ENCODE measurements at regions not wholly inside any gene's neighbourhood (a gene's known extent, or its start where the extent isn't known, plus 50 kb on each side); places are given as distances from the start of the nearest gene placed in this dataset.

- 45 to 53% methylated on average over 3 of the region's 3 CpGs for WGBS, 2 donors
- no peak overlapping the region for H3K27ac ChIP-seq (ENCODE audit: low read depth in 1 of 2, low read length in 1 of 2)
- ATAC-seq (ENCODE audit: insufficient read depth, low FRiP score) = no peak
These were observed 118.4 kb upstream of the IRX5 start for GRCh38 chr16:54812229-54812628.

DNA sequence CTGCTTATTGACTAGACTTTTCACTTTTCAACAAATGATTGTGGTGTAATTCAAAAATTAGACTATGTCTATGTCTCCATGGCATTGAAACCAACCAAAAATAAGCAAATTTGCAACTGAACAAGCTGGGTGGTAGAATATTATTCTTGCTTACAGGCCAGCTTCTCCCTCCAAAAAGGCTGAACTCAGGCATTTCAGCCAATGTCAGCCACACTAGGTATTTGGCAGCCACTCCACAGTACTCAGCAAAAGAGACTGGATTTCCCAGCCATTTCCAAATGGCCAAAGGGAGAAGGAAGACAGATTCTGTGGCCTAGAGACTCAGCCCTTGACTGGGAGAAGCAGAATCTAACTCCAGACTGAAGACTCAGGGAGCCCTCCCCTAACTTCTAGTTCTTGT lies 121.8 kb upstream of the IRX5 start:
- TF ChIP-seq, protein P1, sequence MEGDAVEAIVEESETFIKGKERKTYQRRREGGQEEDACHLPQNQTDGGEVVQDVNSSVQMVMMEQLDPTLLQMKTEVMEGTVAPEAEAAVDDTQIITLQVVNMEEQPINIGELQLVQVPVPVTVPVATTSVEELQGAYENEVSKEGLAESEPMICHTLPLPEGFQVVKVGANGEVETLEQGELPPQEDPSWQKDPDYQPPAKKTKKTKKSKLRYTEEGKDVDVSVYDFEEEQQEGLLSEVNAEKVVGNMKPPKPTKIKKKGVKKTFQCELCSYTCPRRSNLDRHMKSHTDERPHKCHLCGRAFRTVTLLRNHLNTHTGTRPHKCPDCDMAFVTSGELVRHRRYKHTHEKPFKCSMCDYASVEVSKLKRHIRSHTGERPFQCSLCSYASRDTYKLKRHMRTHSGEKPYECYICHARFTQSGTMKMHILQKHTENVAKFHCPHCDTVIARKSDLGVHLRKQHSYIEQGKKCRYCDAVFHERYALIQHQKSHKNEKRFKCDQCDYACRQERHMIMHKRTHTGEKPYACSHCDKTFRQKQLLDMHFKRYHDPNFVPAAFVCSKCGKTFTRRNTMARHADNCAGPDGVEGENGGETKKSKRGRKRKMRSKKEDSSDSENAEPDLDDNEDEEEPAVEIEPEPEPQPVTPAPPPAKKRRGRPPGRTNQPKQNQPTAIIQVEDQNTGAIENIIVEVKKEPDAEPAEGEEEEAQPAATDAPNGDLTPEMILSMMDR (IDR thresholded peaks at IDR 0.05; ENCODE audit: control extremely low read depth, extremely low read depth) = no peak
- peaks cover 0 to 9% (median 0%) of the 10 kb centered on the region in 3 donors for H3K27me3 ChIP-seq (ENCODE audit: control insufficient read depth in 3 of 3, insufficient read depth in 3 of 3, low read length in 2 of 3)
- H3K4me3 ChIP-seq = no peak overlapping the region
- peak in 2 of 3 donors; percentile 40 to 59 for DNase-seq
- no peaks in the 10 kb centered on the region for H3K9me3 ChIP-seq (ENCODE audit: control insufficient read depth in 4 of 4, insufficient read depth in 3 of 4, low read length in 3 of 4)
- no peaks in the 10 kb centered on the region for H3K36me3 ChIP-seq (ENCODE audit: control insufficient read depth in 4 of 4, insufficient read depth in 4 of 4, low read length in 4 of 4)
- no peak overlapping the region for H3K27ac ChIP-seq (ENCODE audit: low read depth in 1 of 2, low read length in 1 of 2)
- H3K4me1 ChIP-seq (ENCODE audit: control insufficient read depth in 5 of 5, insufficient read depth in 5 of 5, low read length in 5 of 5) = no peaks in the 10 kb centered on the region
- ATAC-seq (ENCODE audit: insufficient read depth, low FRiP score) = no peak
- H3K9ac ChIP-seq (ENCODE audit: insufficient read depth in 1 of 2, low read length in 2 of 2) = no peak overlapping the region

More at GRCh38 chr16:54812229-54812628, 118.4 kb upstream of the IRX5 start:
- Histone ChIP-seq H3K4me3 (no peak overlapping the region), H3K9me3 (ENCODE audit: control insufficient read depth in 4 of 4, insufficient read depth in 3 of 4, low read length in 3 of 4) (no peaks in the 10 kb centered on the region), H3K36me3 (ENCODE audit: control insufficient read depth in 4 of 4, insufficient read depth in 4 of 4, low read length in 4 of 4) (no peaks in the 10 kb centered on the region), H3K4me1 (ENCODE audit: control insufficient read depth in 5 of 5, insufficient read depth in 5 of 5, low read length in 5 of 5) (peaks cover 0 to 2% (median 0%) of the 10 kb centered on the region in 5 donors), H3K9ac (ENCODE audit: insufficient read depth in 1 of 2, low read length in 2 of 2) (no peak overlapping the region), H3K27me3 (ENCODE audit: control insufficient read depth in 3 of 3, insufficient read depth in 3 of 3, low read length in 2 of 3) (peaks cover 0 to 17% (median 12%) of the 10 kb centered on the region in 3 donors)
- TF ChIP-seq, protein P1 (IDR thresholded peaks at IDR 0.05; ENCODE audit: control extremely low read depth, extremely low read depth) = no peak
- DNase-seq = peak in 1 of 3 donors; percentile 22

DNA sequence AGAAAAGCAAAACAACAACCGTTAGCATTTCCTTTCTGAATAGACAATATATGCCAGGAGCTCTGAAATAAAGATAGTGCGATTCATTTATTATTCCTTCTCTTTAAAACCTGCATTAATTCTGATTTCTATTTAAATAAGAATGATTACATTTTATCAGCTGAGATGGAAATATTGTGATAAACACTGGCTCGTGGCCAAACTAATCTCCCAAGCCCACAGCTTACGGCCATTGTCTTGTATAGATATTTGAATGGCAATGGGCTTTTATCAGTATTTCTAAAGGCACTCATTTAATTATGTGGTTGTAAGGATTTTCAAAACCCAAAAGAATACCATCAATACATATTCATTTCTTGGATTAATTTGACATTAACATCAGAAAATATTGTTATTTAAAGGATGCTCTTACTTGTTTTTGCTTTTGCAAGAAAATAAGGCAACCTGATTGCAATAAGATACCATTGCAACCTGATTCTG lies 123.7 kb upstream of the IRX5 start:
- Histone ChIP-seq H3K4me3 (no peak overlapping the region), H3K27me3 (ENCODE audit: control insufficient read depth in 3 of 3, insufficient read depth in 3 of 3, low read length in 2 of 3) (peaks cover 0 to 4% (median 0%) of the 10 kb centered on the region in 3 donors), H3K27ac (ENCODE audit: low read depth in 1 of 2, low read length in 1 of 2) (no peak overlapping the region), H3K9ac (ENCODE audit: insufficient read depth in 1 of 2, low read length in 2 of 2) (no peak overlapping the region), H3K36me3 (ENCODE audit: control insufficient read depth in 4 of 4, insufficient read depth in 4 of 4, low read length in 4 of 4) (no peaks in the 10 kb centered on the region), H3K9me3 (ENCODE audit: control insufficient read depth in 4 of 4, insufficient read depth in 3 of 4, low read length in 3 of 4) (no peaks in the 10 kb centered on the region), H3K4me1 (ENCODE audit: control insufficient read depth in 5 of 5, insufficient read depth in 5 of 5, low read length in 5 of 5) (no peaks in the 10 kb centered on the region)
- DNase-seq (no peak), ATAC-seq (ENCODE audit: insufficient read depth, low FRiP score) (no peak)
- TF ChIP-seq, protein P1 (IDR thresholded peaks at IDR 0.05; ENCODE audit: control extremely low read depth, extremely low read depth) = no peak
- 79 to 89% methylated on average over 4 of the region's 4 CpGs for WGBS, 2 donors

- no peaks in the 10 kb centered on the region for H3K36me3 ChIP-seq (ENCODE audit: control insufficient read depth in 4 of 4, insufficient read depth in 4 of 4, low read length in 4 of 4)
- H3K4me1 ChIP-seq (ENCODE audit: control insufficient read depth in 5 of 5, insufficient read depth in 5 of 5, low read length in 5 of 5) = no peaks in the 10 kb centered on the region
- H3K27me3 ChIP-seq (ENCODE audit: control insufficient read depth in 3 of 3, insufficient read depth in 3 of 3, low read length in 2 of 3) = peaks cover 0 to 4% (median 0%) of the 10 kb centered on the region in 3 donors
- WGBS, 2 donors = 74 to 86% methylated on average over 6 of the region's 6 CpGs
- H3K9ac ChIP-seq (ENCODE audit: insufficient read depth in 1 of 2, low read length in 2 of 2) = no peak overlapping the region
- ATAC-seq (ENCODE audit: insufficient read depth, low FRiP score) (no peak), DNase-seq (no peak)
- no peaks in the 10 kb centered on the region for H3K9me3 ChIP-seq (ENCODE audit: control insufficient read depth in 4 of 4, insufficient read depth in 3 of 4, low read length in 3 of 4)
- TF ChIP-seq, protein P1 (IDR thresholded peaks at IDR 0.05; ENCODE audit: control extremely low read depth, extremely low read depth) = no peak
- H3K27ac ChIP-seq (ENCODE audit: low read depth in 1 of 2, low read length in 1 of 2) = no peak overlapping the region
- H3K4me3 ChIP-seq = no peak overlapping the region
These were observed 124.3 kb upstream of the IRX5 start for GRCh38 chr16:54806378-54806777.
